Stomach (tissue), 4 donors: ENCODE measurements at regions not wholly inside any gene's neighbourhood (a gene's known extent, or its start where the extent isn't known, plus 50 kb on each side); places are given as distances from the start of the nearest gene placed in this dataset.

ENCODE experiments used
- CTCF ChIP-seq, 7 experiments: fragments of 450-650 bp in 4 of 7; fragments of 200-600 bp in 3 of 7; sonication (generic) in 3 of 7; IDR thresholded peaks; one replicate each; pipeline ENCODE4 v1.5.1; 2016 to 2019; ENCODE audit warnings: antibody characterized with exemption in 7 of 7, control low read depth in 2 of 7, mild to moderate bottlenecking in 1 of 7
- POLR2A ChIP-seq, 4 donors: fragments of 450-650 bp; IDR thresholded peaks; one replicate each; pipeline ENCODE4 v1.6.1; 2016; ENCODE audit warnings: antibody characterized with exemption in 4 of 4, control low read depth in 2 of 4, mild to moderate bottlenecking in 1 of 4, moderate library complexity in 1 of 4
- POLR2AphosphoS5 ChIP-seq, 3 donors: sonication (generic); formaldehyde crosslinking; IDR thresholded peaks; one replicate each; pipeline ENCODE4 v1.6.1; 2016; ENCODE audit warnings: antibody characterized with exemption in 3 of 3

GRCh38 chr12:18139989-18140596 lies 50.1 kb upstream of the RERGL start:
- TF ChIP-seq POLR2AphosphoS5 (IDR thresholded peaks at IDR 0.05) = no peak
- TF ChIP-seq CTCF (IDR thresholded peaks at IDR 0.05) = peak in 5 of 7 experiments; percentile 21 to 60 (median 51)
- TF ChIP-seq POLR2A (IDR thresholded peaks at IDR 0.05) = no peak
